HCT116 (cell line): ENCODE measurements at regions not wholly inside any gene's neighbourhood (a gene's known extent, or its start where the extent isn't known, plus 50 kb on each side); places are given as distances from the start of the nearest gene placed in this dataset.

ENCODE experiments used
- ATAC-seq: fragments of 200-7000 bp; cut with Tn5 transposase; 2 replicates; pipeline ENCODE4 v1.9.1; 2020; ENCODE audit warnings: mild to moderate bottlenecking, moderate library complexity
- BruUV-seq: library from RNA; stranded (reverse); fragments of 400-500 nt; replicated peaks from 2 replicates; lab custom pipeline; 2021; lab: Mats Ljungman, UMichigan
- CTCF ChIA-PET: fragments of 300-600 bp; sonication (Branson Sonifier 250); formaldehyde crosslinking; loops from one replicate; lab custom pipeline; 2021; ENCODE audit warnings: antibody characterized with exemption; lab: Charles Lee
- POLR2A ChIA-PET: fragments of 300-600, 350-600 bp; sonication (Branson Sonifier 250); formaldehyde crosslinking; loops from one replicate; lab custom pipeline; 2021; ENCODE audit warnings: antibody characterized with exemption; lab: Charles Lee
- RAD21 ChIA-PET, 2 experiments: fragments of 300-600 bp; sonication (Branson Sonifier 250); formaldehyde crosslinking; loops; one replicate each; lab custom pipeline; 2023; ENCODE audit warnings: low total read pairs in 2 of 2; ENCODE audit not compliant: uncharacterized antibody in 2 of 2, unreplicated experiment in 2 of 2, low non-redundant PET in 1 of 2; lab: Charles Lee
- DNase-seq: peaks from one replicate; pipeline ENCODE4 v3.0.0-alpha.2; 2010; ENCODE audit warnings: low read depth, low spot score
- H2AFZ ChIP-seq: fragments of 200-600 bp; shearing (Covaris generic), sonication (generic); 2 replicates; pipeline ENCODE4 v1.6.1; 2017; ENCODE audit warnings: low read depth, mixed run types, mixed read lengths, antibody characterized with exemption, low read length; ENCODE audit not compliant: poor library complexity, severe bottlenecking
- H3K27ac ChIP-seq: 2 replicates; pipeline ENCODE4 v1.5.1; 2012; ENCODE audit warnings: low read depth, low read length
- H3K27me3 ChIP-seq: fragments of 200-600 bp; sonication (generic); 2 replicates; pipeline ENCODE4 v1.6.1; 2016; ENCODE audit warnings: mixed run types, low read length, mixed read lengths; ENCODE audit not compliant: insufficient read depth
- H3K36me3 ChIP-seq, 2 experiments: fragments of 200-500 bp in 1 of 2; fragments of 200-600 bp in 1 of 2; sonication (Bioruptor generic) in 1 of 2; sonication (generic) in 1 of 2; 2 replicates each; pipeline versions ENCODE4 v1.5.1 to v1.6.1; 2014 to 2016; ENCODE audit warnings: low read length in 2 of 2, inconsistent platforms in 1 of 2, mixed read lengths in 1 of 2, mixed run types in 1 of 2; ENCODE audit not compliant: insufficient read depth in 2 of 2, control insufficient read depth in 1 of 2
- H3K4me1 ChIP-seq, 2 experiments: fragments of 200-600 bp in 1 of 2; sonication (generic) in 1 of 2; 2 replicates each; pipeline versions ENCODE4 v1.5.1 to v1.6.1; 2012 to 2017; ENCODE audit warnings: low read length in 2 of 2, inconsistent platforms in 1 of 2, mild to moderate bottlenecking in 1 of 2, mixed read lengths in 1 of 2, mixed run types in 1 of 2, moderate library complexity in 1 of 2; ENCODE audit not compliant: insufficient read depth in 2 of 2, control insufficient read depth in 1 of 2
- H3K4me2 ChIP-seq: fragments of 200-600 bp; sonication (generic); 2 replicates; pipeline ENCODE4 v1.6.1; 2017; ENCODE audit warnings: mixed run types, low read length, mixed read lengths
- H3K4me3 ChIP-seq, 2 experiments: fragments of 200-600 bp in 1 of 2; sonication (generic) in 1 of 2; replicated peaks in 1 of 2; 2 replicates each; pipeline ENCODE4 v1.5.1; 2011 to 2016; ENCODE audit warnings: low read length in 2 of 2, control low read depth in 1 of 2, low read depth in 1 of 2, mild to moderate bottlenecking in 1 of 2, mixed read lengths in 1 of 2, mixed run types in 1 of 2
- H3K79me2 ChIP-seq: fragments of 200-600 bp; sonication (generic); 2 replicates; pipeline ENCODE4 v1.6.1; 2017; ENCODE audit warnings: mild to moderate bottlenecking, mixed run types, low read length, moderate library complexity, mixed read lengths; ENCODE audit not compliant: insufficient read depth
- H3K9ac ChIP-seq: fragments of 200-600 bp; sonication (generic); 2 replicates; pipeline ENCODE4 v1.6.1; 2016; ENCODE audit warnings: low read length, mixed read lengths
- H3K9me2 ChIP-seq: fragments of 200-600 bp; sonication (generic), shearing (Covaris generic); 2 replicates; pipeline ENCODE4 v1.6.1; 2017; ENCODE audit warnings: mixed run types, mild to moderate bottlenecking, moderate library complexity; ENCODE audit not compliant: insufficient read depth
- H3K9me3 ChIP-seq, 2 experiments: fragments of 200-500 bp in 1 of 2; fragments of 200-600 bp in 1 of 2; sonication (Bioruptor generic) in 1 of 2; sonication (generic) in 1 of 2; 2 replicates each; pipeline ENCODE4 v1.6.1; 2014 to 2017; ENCODE audit warnings: low read length in 2 of 2, mixed read lengths in 2 of 2, inconsistent platforms in 1 of 2, low read depth in 1 of 2, mild to moderate bottlenecking in 1 of 2, mixed run types in 1 of 2, moderate library complexity in 1 of 2; ENCODE audit not compliant: control insufficient read depth in 1 of 2, insufficient read depth in 1 of 2
- H4K20me1 ChIP-seq: fragments of 200-600 bp; sonication (generic), shearing (Covaris generic); 2 replicates; pipeline ENCODE4 v1.6.1; 2017; ENCODE audit warnings: mixed run types, mild to moderate bottlenecking, moderate library complexity; ENCODE audit not compliant: insufficient read depth
- EZH2 ChIP-seq: fragments of 200-600 bp; sonication (generic); IDR thresholded peaks from 2 replicates; pipeline ENCODE4 v1.6.1; 2017; ENCODE audit warnings: antibody characterized with exemption, mixed run types
- FOSL1 ChIP-seq: IDR thresholded peaks from 2 replicates; pipeline ENCODE4 v1.6.1; 2012; ENCODE audit warnings: low read depth
- MAX ChIP-seq: IDR thresholded peaks from 2 replicates; pipeline ENCODE4 v1.6.1; 2012
- POLR2A ChIP-seq: IDR thresholded peaks from 2 replicates; pipeline ENCODE4 v1.7.0; 2011; ENCODE audit warnings: borderline replicate concordance; ENCODE audit not compliant: insufficient read depth, insufficient read length; ENCODE audit errors: extremely low read depth
- POLR2AphosphoS5 ChIP-seq: IDR thresholded peaks from 2 replicates; pipeline ENCODE4 v1.6.1; 2011; ENCODE audit warnings: mild to moderate bottlenecking, low read depth, low read length, moderate library complexity
- SIN3A ChIP-seq: IDR thresholded peaks from 2 replicates; pipeline ENCODE4 v1.6.1; 2012; ENCODE audit warnings: low read depth
- SRF ChIP-seq: IDR thresholded peaks from 2 replicates; pipeline ENCODE4 v1.6.1; 2012; ENCODE audit warnings: low read depth
- TCF7L2 ChIP-seq: IDR thresholded peaks from 2 replicates; pipeline ENCODE4 v1.7.0; 2011; ENCODE audit warnings: borderline replicate concordance, inconsistent platforms; ENCODE audit not compliant: insufficient read depth, insufficient read length; ENCODE audit errors: extremely low read depth
- YY1 ChIP-seq: IDR thresholded peaks from 2 replicates; pipeline ENCODE4 v1.6.1; 2011; ENCODE audit warnings: low read length, low read depth, moderate library complexity, mild to moderate bottlenecking; ENCODE audit not compliant: insufficient replicate concordance; ENCODE audit errors: extremely low read depth
- ZBTB33 ChIP-seq: IDR thresholded peaks from 2 replicates; pipeline ENCODE4 v1.6.1; 2011; ENCODE audit warnings: mild to moderate bottlenecking, low read length, moderate library complexity; ENCODE audit not compliant: insufficient replicate concordance; ENCODE audit errors: extremely low read depth
- ZFX ChIP-seq: fragments of 450-650 bp; IDR thresholded peaks from 2 replicates; pipeline ENCODE4 v1.6.1; 2017
- intact Hi-C: fragments of 100-400 bp; cut with micrococcal nuclease; formaldehyde crosslinking; loops from 2 replicates; pipeline ENCODE4 v1.10.0; 2022

GRCh38 chr2:226383461-226383860 lies 416.2 kb downstream of the IRS1 start:
- no peak overlapping the region for H2AFZ ChIP-seq
- no peak overlapping the region for H3K9ac ChIP-seq
- POLR2A ChIA-PET, result no interaction called here
- no peaks in the 10 kb centered on the region for H3K36me3 ChIP-seq
- no peaks in the 10 kb centered on the region for H4K20me1 ChIP-seq
- H3K9me2 ChIP-seq, result no peaks in the 10 kb centered on the region
- no TSS peak for BruUV-seq
- TF ChIP-seq TCF7L2 (no peak), POLR2A (no peak), EZH2 (no peak), SIN3A (no peak), FOSL1 (no peak), YY1 (no peak), MAX (no peak), ZFX (no peak), ZBTB33 (no peak), SRF (no peak), POLR2AphosphoS5 (no peak)
- TF ChIP-seq, all 23 proteins: peak for 0
- Histone ChIP-seq H3K4me1 (no peaks in the 10 kb centered on the region), H3K4me2 (no peak overlapping the region), H3K9me3 (no peaks in the 10 kb centered on the region), H3K27ac (no peak overlapping the region), H3K79me2 (no peaks in the 10 kb centered on the region), H3K27me3 (no peaks in the 10 kb centered on the region), H3K4me3 (no peak overlapping the region)
- ChIA-PET RAD21 (no interaction called here), CTCF (no interaction called here)
- no peak for ATAC-seq
- no peak for DNase-seq
- intact Hi-C loops, result no loop called here
